ENCODE measurements at regions not wholly inside any gene's neighbourhood (a gene's known extent, or its start where the extent isn't known, plus 50 kb on each side); places are given as distances from the start of the nearest gene placed in this dataset.

DNA sequence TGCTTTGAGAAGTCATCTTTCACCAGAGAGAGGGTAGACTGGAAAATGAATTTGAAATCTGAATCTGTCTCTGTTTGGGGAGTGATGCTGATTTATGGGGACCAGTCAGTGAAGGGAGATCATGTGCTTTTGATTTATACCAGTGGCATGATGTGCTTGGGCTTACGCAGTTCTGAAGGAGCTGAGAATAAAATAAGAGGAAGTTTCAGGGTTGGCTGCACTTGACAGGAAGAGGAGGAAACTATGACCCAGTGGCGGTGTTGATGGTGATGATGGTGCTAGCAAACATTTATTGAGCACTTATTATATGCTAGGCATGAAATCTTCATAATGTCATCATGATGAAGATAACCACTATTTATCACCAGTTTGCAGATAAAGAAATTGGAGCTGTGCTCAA, 136.4 kb upstream of the GLRA1 start:
- TF ChIP-seq, protein P1, sequence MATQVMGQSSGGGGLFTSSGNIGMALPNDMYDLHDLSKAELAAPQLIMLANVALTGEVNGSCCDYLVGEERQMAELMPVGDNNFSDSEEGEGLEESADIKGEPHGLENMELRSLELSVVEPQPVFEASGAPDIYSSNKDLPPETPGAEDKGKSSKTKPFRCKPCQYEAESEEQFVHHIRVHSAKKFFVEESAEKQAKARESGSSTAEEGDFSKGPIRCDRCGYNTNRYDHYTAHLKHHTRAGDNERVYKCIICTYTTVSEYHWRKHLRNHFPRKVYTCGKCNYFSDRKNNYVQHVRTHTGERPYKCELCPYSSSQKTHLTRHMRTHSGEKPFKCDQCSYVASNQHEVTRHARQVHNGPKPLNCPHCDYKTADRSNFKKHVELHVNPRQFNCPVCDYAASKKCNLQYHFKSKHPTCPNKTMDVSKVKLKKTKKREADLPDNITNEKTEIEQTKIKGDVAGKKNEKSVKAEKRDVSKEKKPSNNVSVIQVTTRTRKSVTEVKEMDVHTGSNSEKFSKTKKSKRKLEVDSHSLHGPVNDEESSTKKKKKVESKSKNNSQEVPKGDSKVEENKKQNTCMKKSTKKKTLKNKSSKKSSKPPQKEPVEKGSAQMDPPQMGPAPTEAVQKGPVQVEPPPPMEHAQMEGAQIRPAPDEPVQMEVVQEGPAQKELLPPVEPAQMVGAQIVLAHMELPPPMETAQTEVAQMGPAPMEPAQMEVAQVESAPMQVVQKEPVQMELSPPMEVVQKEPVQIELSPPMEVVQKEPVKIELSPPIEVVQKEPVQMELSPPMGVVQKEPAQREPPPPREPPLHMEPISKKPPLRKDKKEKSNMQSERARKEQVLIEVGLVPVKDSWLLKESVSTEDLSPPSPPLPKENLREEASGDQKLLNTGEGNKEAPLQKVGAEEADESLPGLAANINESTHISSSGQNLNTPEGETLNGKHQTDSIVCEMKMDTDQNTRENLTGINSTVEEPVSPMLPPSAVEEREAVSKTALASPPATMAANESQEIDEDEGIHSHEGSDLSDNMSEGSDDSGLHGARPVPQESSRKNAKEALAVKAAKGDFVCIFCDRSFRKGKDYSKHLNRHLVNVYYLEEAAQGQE (IDR thresholded peaks at IDR 0.05; ENCODE audit: insufficient read depth in 1 of 2, low read depth in 2 of 2, low read length in 1 of 2), result no peak
- TF ChIP-seq, protein P2, sequence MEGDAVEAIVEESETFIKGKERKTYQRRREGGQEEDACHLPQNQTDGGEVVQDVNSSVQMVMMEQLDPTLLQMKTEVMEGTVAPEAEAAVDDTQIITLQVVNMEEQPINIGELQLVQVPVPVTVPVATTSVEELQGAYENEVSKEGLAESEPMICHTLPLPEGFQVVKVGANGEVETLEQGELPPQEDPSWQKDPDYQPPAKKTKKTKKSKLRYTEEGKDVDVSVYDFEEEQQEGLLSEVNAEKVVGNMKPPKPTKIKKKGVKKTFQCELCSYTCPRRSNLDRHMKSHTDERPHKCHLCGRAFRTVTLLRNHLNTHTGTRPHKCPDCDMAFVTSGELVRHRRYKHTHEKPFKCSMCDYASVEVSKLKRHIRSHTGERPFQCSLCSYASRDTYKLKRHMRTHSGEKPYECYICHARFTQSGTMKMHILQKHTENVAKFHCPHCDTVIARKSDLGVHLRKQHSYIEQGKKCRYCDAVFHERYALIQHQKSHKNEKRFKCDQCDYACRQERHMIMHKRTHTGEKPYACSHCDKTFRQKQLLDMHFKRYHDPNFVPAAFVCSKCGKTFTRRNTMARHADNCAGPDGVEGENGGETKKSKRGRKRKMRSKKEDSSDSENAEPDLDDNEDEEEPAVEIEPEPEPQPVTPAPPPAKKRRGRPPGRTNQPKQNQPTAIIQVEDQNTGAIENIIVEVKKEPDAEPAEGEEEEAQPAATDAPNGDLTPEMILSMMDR (IDR thresholded peaks at IDR 0.05), result no peak
- TF ChIP-seq TCF7L2 (IDR thresholded peaks at IDR 0.05; ENCODE audit: low read depth, low read length) (no peak), POLR2AphosphoS5 (IDR thresholded peaks at IDR 0.05; ENCODE audit: low read depth, low read length) (no peak)
